GM23338 (cell line): ENCODE measurements at regions not wholly inside any gene's neighbourhood (a gene's known extent, or its start where the extent isn't known, plus 50 kb on each side); places are given as distances from the start of the nearest gene placed in this dataset.

Experiments used
- CREB1 ChIP-seq: fragments of 250-450 bp; sonication (Bioruptor Pico); IDR thresholded peaks from 2 replicates; pipeline ENCODE4 v1.5.0; 2020; ENCODE audit warnings: low read depth, mild to moderate bottlenecking, moderate library complexity
- EZH2 ChIP-seq: fragments of 200-600 bp; sonication (generic); IDR thresholded peaks from one replicate; pipeline ENCODE4 v1.8.0; 2017; ENCODE audit warnings: antibody characterized with exemption, mild to moderate bottlenecking, low read depth; ENCODE audit not compliant: unreplicated experiment
- EZH2phosphoT487 ChIP-seq: fragments of 200-600 bp; sonication (generic); IDR thresholded peaks from one replicate; pipeline ENCODE4 v1.8.1; 2018; ENCODE audit warnings: antibody characterized with exemption; ENCODE audit not compliant: unreplicated experiment
- JUNB ChIP-seq: IDR thresholded peaks from one replicate; pipeline ENCODE4 v1.6.1; 2016; ENCODE audit warnings: antibody characterized with exemption; ENCODE audit not compliant: unreplicated experiment
- NANOG ChIP-seq: IDR thresholded peaks from 2 replicates; pipeline ENCODE4 v1.6.1; 2016; ENCODE audit warnings: antibody characterized with exemption, borderline replicate concordance
- POLR2AphosphoS5 ChIP-seq: IDR thresholded peaks from 2 replicates; pipeline ENCODE4 v1.6.1; 2016; ENCODE audit warnings: antibody characterized with exemption, low read depth
- TF ChIP-seq, protein P1 (sequence below), 2 experiments: fragments of 200-600 bp in 1 of 2; sonication (generic) in 1 of 2; conservative IDR thresholded peaks; 2 replicates each; pipeline versions ENCODE4 v1.5.1 to v1.6.1; 2016 to 2017; ENCODE audit warnings: antibody characterized with exemption in 2 of 2, low read depth in 2 of 2, mild to moderate bottlenecking in 2 of 2, moderate library complexity in 1 of 2
- TF ChIP-seq, protein P2 (sequence below): IDR thresholded peaks from one replicate; pipeline ENCODE4 v1.6.1; 2018; ENCODE audit warnings: antibody characterized with exemption; ENCODE audit not compliant: unreplicated experiment
- TF ChIP-seq, protein P3 (sequence below): IDR thresholded peaks from 2 replicates; pipeline ENCODE4 v1.6.1; 2016; ENCODE audit warnings: antibody characterized with exemption

DNA sequence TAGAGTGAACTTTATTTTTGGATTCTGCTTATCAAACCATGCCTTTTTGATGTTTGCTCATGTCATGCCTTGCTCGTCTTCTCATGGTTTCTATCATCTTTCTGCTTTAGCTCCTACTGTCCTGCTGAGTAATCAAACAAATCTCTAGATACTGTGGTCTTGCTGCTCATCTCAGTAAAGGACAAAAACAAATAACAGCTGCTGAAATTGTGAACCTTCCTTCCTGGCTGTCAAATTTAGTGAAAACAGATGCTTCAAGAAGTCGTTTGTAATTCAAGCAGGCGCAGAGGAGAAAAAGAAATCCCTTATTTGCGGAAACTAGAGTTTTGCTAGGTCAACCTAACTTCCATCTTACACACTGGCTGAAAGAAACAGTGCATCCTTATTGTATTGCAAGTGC, 616.1 kb upstream of the ALCAM start:
- TF ChIP-seq, protein P1, sequence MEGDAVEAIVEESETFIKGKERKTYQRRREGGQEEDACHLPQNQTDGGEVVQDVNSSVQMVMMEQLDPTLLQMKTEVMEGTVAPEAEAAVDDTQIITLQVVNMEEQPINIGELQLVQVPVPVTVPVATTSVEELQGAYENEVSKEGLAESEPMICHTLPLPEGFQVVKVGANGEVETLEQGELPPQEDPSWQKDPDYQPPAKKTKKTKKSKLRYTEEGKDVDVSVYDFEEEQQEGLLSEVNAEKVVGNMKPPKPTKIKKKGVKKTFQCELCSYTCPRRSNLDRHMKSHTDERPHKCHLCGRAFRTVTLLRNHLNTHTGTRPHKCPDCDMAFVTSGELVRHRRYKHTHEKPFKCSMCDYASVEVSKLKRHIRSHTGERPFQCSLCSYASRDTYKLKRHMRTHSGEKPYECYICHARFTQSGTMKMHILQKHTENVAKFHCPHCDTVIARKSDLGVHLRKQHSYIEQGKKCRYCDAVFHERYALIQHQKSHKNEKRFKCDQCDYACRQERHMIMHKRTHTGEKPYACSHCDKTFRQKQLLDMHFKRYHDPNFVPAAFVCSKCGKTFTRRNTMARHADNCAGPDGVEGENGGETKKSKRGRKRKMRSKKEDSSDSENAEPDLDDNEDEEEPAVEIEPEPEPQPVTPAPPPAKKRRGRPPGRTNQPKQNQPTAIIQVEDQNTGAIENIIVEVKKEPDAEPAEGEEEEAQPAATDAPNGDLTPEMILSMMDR (conservative IDR thresholded peaks at IDR 0.05; ENCODE audit: low read depth in 2 of 2), result no peak
- TF ChIP-seq EZH2 (no peak), JUNB (no peak), NANOG (no peak), POLR2AphosphoS5 (no peak), EZH2phosphoT487 (no peak), CREB1 (CRISPR knock-in tag) (no peak)
- TF ChIP-seq, protein P2, sequence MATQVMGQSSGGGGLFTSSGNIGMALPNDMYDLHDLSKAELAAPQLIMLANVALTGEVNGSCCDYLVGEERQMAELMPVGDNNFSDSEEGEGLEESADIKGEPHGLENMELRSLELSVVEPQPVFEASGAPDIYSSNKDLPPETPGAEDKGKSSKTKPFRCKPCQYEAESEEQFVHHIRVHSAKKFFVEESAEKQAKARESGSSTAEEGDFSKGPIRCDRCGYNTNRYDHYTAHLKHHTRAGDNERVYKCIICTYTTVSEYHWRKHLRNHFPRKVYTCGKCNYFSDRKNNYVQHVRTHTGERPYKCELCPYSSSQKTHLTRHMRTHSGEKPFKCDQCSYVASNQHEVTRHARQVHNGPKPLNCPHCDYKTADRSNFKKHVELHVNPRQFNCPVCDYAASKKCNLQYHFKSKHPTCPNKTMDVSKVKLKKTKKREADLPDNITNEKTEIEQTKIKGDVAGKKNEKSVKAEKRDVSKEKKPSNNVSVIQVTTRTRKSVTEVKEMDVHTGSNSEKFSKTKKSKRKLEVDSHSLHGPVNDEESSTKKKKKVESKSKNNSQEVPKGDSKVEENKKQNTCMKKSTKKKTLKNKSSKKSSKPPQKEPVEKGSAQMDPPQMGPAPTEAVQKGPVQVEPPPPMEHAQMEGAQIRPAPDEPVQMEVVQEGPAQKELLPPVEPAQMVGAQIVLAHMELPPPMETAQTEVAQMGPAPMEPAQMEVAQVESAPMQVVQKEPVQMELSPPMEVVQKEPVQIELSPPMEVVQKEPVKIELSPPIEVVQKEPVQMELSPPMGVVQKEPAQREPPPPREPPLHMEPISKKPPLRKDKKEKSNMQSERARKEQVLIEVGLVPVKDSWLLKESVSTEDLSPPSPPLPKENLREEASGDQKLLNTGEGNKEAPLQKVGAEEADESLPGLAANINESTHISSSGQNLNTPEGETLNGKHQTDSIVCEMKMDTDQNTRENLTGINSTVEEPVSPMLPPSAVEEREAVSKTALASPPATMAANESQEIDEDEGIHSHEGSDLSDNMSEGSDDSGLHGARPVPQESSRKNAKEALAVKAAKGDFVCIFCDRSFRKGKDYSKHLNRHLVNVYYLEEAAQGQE, result no peak
- TF ChIP-seq, protein P3, sequence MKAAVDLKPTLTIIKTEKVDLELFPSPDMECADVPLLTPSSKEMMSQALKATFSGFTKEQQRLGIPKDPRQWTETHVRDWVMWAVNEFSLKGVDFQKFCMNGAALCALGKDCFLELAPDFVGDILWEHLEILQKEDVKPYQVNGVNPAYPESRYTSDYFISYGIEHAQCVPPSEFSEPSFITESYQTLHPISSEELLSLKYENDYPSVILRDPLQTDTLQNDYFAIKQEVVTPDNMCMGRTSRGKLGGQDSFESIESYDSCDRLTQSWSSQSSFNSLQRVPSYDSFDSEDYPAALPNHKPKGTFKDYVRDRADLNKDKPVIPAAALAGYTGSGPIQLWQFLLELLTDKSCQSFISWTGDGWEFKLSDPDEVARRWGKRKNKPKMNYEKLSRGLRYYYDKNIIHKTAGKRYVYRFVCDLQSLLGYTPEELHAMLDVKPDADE, result no peak
